SK-N-SH (cell line): ENCODE measurements at regions not wholly inside any gene's neighbourhood (a gene's known extent, or its start where the extent isn't known, plus 50 kb on each side); places are given as distances from the start of the nearest gene placed in this dataset.

Experiments used
- CTCF ChIA-PET: fragments of 300-600, 350-600 bp; formaldehyde crosslinking; extraction: SDS; loops from one replicate; lab custom pipeline; 2021; lab: Yijun Ruan, JAX
- POLR2A ChIA-PET: fragments of 350-600 bp; sonication (Branson Sonifier 250); formaldehyde crosslinking; extraction: SDS; loops from one replicate; lab custom pipeline; 2020; ENCODE audit warnings: antibody characterized with exemption, inconsistent platforms; lab: Yijun Ruan, JAX
- DNase-seq: peaks from one replicate; pipeline ENCODE4 v3.0.0; 2012
- H2AFZ ChIP-seq: fragments of 200-600 bp; sonication (generic); 2 replicates; pipeline ENCODE4 v1.8.1; 2016; ENCODE audit warnings: antibody characterized with exemption, mild to moderate bottlenecking, low read depth
- H3F3A ChIP-seq: fragments of 200-600 bp; sonication (generic); replicated peaks from 2 replicates; pipeline ENCODE3; 2016; ENCODE audit warnings: antibody characterized with exemption, mild to moderate bottlenecking; ENCODE audit not compliant: insufficient read depth
- H3K27ac ChIP-seq, 2 experiments: fragments of 200-500 bp in 1 of 2; fragments of 200-600 bp in 1 of 2; sonication (Bioruptor generic) in 1 of 2; sonication (generic), shearing (Covaris generic) in 1 of 2; 2 replicates each; pipeline versions ENCODE4 v1.5.1 to v1.6.1; 2014 to 2016; ENCODE audit warnings: low read depth in 2 of 2, inconsistent platforms in 1 of 2, low read length in 1 of 2, mild to moderate bottlenecking in 1 of 2, mixed read lengths in 1 of 2
- H3K27me3 ChIP-seq: fragments of 200-600 bp; sonication (generic), shearing (Covaris generic); 2 replicates; pipeline ENCODE4 v1.6.1; 2016; ENCODE audit warnings: mixed run types; ENCODE audit not compliant: insufficient read depth
- H3K36me3 ChIP-seq, 2 experiments: fragments of 200-500 bp in 1 of 2; fragments of 200-600 bp in 1 of 2; sonication (Bioruptor generic) in 1 of 2; sonication (generic) in 1 of 2; replicated peaks in 1 of 2; 2 replicates each; pipeline versions ENCODE3 to v1.5.1; 2014 to 2016; ENCODE audit warnings: low read length in 1 of 2, mild to moderate bottlenecking in 1 of 2; ENCODE audit not compliant: insufficient read depth in 2 of 2, control insufficient read depth in 1 of 2
- H3K4me1 ChIP-seq, 2 experiments: fragments of 200-500 bp in 1 of 2; fragments of 200-600 bp in 1 of 2; sonication (Bioruptor generic) in 1 of 2; sonication (generic), shearing (Covaris generic) in 1 of 2; 2 replicates each; pipeline versions ENCODE4 v1.5.1 to v1.6.1; 2014 to 2016; ENCODE audit warnings: low read depth in 1 of 2, low read length in 1 of 2, mixed run types in 1 of 2; ENCODE audit not compliant: insufficient read depth in 2 of 2, control insufficient read depth in 1 of 2
- H3K4me2 ChIP-seq: fragments of 200-600 bp; sonication (generic), shearing (Covaris generic); 2 replicates; pipeline ENCODE4 v1.6.1; 2017; ENCODE audit warnings: mixed run types
- H3K4me3 ChIP-seq, 2 experiments: fragments of 200-500 bp in 1 of 2; fragments of 200-600 bp in 1 of 2; sonication (Bioruptor generic) in 1 of 2; sonication (generic), shearing (Covaris generic) in 1 of 2; 2 replicates each; pipeline versions ENCODE4 v1.5.1 to v1.8.1; 2014 to 2016; ENCODE audit warnings: low read depth in 2 of 2, inconsistent platforms in 1 of 2, low read length in 1 of 2, mild to moderate bottlenecking in 1 of 2, mixed read lengths in 1 of 2, moderate library complexity in 1 of 2
- H3K79me2 ChIP-seq: fragments of 200-600 bp; sonication (generic); 2 replicates; pipeline ENCODE4 v1.8.1; 2017; ENCODE audit warnings: mild to moderate bottlenecking; ENCODE audit not compliant: insufficient read depth
- H3K9ac ChIP-seq: fragments of 200-600 bp; sonication (generic); 2 replicates; pipeline ENCODE4 v1.6.1; 2017; ENCODE audit warnings: mixed run types
- H3K9me2 ChIP-seq: fragments of 200-600 bp; sonication (generic); 2 replicates; pipeline ENCODE4 v1.6.1; 2017; ENCODE audit warnings: mixed run types
- H3K9me3 ChIP-seq: fragments of 200-600 bp; sonication (generic); 2 replicates; pipeline ENCODE4 v1.6.1; 2017; ENCODE audit warnings: mixed run types, mild to moderate bottlenecking, moderate library complexity
- H4K20me1 ChIP-seq: fragments of 200-600 bp; sonication (generic); 2 replicates; pipeline ENCODE4 v1.6.1; 2017; ENCODE audit warnings: mild to moderate bottlenecking, mixed run types; ENCODE audit not compliant: insufficient read depth
- CHD2 ChIP-seq: fragments of 150-350 bp; IDR thresholded peaks from 2 replicates; pipeline ENCODE4 v1.6.1; 2018; ENCODE audit warnings: low read length; ENCODE audit not compliant: partially characterized antibody
- ELF1 ChIP-seq: IDR thresholded peaks from 2 replicates; pipeline ENCODE4 v1.4.0; 2012
- FOSL2 ChIP-seq: IDR thresholded peaks from 2 replicates; pipeline ENCODE4 v1.4.0; 2012; ENCODE audit warnings: low read depth, mild to moderate bottlenecking, moderate library complexity, borderline replicate concordance
- FOXM1 ChIP-seq: IDR thresholded peaks from 2 replicates; pipeline ENCODE4 v1.4.0; 2012; ENCODE audit warnings: low read depth, mild to moderate bottlenecking
- GABPA ChIP-seq: IDR thresholded peaks from 2 replicates; pipeline ENCODE4 v1.4.0; 2012; ENCODE audit warnings: low read depth, mild to moderate bottlenecking
- GATA2 ChIP-seq: sonication (generic); formaldehyde crosslinking; IDR thresholded peaks from 2 replicates; pipeline ENCODE4 v1.5.0; 2020; ENCODE audit warnings: mild to moderate bottlenecking, missing genetic modification reagents
- JUND ChIP-seq: IDR thresholded peaks from 2 replicates; pipeline ENCODE4 v1.4.0; 2012
- MXI1 ChIP-seq: IDR thresholded peaks from 2 replicates; pipeline ENCODE4 v1.6.1; 2012; ENCODE audit warnings: mild to moderate bottlenecking, low read depth, low read length, improper control_type of control experiment
- RAD21 ChIP-seq: IDR thresholded peaks from 2 replicates; pipeline ENCODE4 v1.6.1; 2012; ENCODE audit warnings: mild to moderate bottlenecking, low read length
- RCOR1 ChIP-seq: fragments of 150-350 bp; IDR thresholded peaks from 2 replicates; pipeline ENCODE4 v1.6.1; 2017; ENCODE audit warnings: antibody characterized with exemption, low read length
- RFX5 ChIP-seq: IDR thresholded peaks from 2 replicates; pipeline ENCODE4 v1.6.1; 2012; ENCODE audit warnings: mild to moderate bottlenecking, improper control_type of control experiment, low read length
- RXRA ChIP-seq: IDR thresholded peaks from 2 replicates; pipeline ENCODE4 v1.4.0; 2012; ENCODE audit warnings: low read depth, mild to moderate bottlenecking, borderline replicate concordance
- TCF12 ChIP-seq: IDR thresholded peaks from 2 replicates; pipeline ENCODE4 v1.4.0; 2012
- YY1 ChIP-seq: IDR thresholded peaks from 2 replicates; pipeline ENCODE4 v1.4.0; 2012; ENCODE audit warnings: low read depth, mild to moderate bottlenecking
- WGBS: methylation state at CpG from one replicate; pipeline ENCODE4 v1.1.6; 2017; ENCODE audit warnings: low lambda C conversion rate; 5-methylcytosine and 5-hydroxymethylcytosine counted together
- TF ChIP-seq, protein P1 (sequence below): fragments of 150-350 bp; IDR thresholded peaks from 2 replicates; pipeline ENCODE4 v1.6.1; 2016; ENCODE audit warnings: mild to moderate bottlenecking, low read depth, low read length
- TF ChIP-seq, protein P2 (sequence below): fragments of 200-600 bp; sonication (generic); IDR thresholded peaks from 2 replicates; pipeline ENCODE4 v1.6.1; 2017; ENCODE audit warnings: antibody characterized with exemption, mild to moderate bottlenecking, moderate library complexity
- TF ChIP-seq, protein P3 (sequence below): IDR thresholded peaks from 2 replicates; pipeline ENCODE4; 2012
- TF ChIP-seq, protein P4 (sequence below): IDR thresholded peaks from 2 replicates; pipeline ENCODE4 v1.4.0; 2012; ENCODE audit warnings: low read depth
- TF ChIP-seq, protein P5 (sequence below): fragments of 150-350 bp; IDR thresholded peaks from 2 replicates; pipeline ENCODE4 v1.6.1; 2017; ENCODE audit warnings: antibody characterized with exemption, low read length, low read depth, borderline replicate concordance

DNA sequence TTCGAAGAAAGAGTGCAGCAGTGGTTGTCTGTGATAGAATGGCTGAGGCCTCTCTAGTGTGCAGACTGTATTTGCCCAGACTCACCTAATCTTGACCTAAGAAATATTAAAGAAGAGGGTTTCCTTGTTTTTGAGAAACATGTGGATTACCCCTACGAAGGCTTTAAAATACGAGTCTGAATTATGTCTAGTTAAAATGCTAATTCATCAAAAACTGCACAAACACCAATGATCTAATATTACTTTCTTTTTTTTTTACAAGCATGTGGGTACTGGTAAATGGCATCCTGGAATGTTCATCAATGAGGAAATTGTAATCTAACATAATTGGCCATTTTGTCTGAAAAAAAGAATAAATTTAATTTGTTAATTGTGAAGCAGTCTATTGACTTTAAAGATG, 510.9 kb downstream of the EPM2A start:
- H3K4me2 ChIP-seq: no peak overlapping the region
- H3K9ac ChIP-seq: no peak overlapping the region
- H3K27ac ChIP-seq: no peak overlapping the region
- DNase-seq: no peak
- H3K27me3 ChIP-seq: no peaks in the 10 kb centered on the region
- H3K4me1 ChIP-seq: peaks cover 0 to 2% of the 10 kb centered on the region in 2 experiments; a peak in 1 of 4 replicates
- CTCF ChIA-PET: no interaction called here
- no peaks in the 10 kb centered on the region for H3K9me2 ChIP-seq
- WGBS: 21% methylated on average over 3 of the region's 3 CpGs
- H4K20me1 ChIP-seq: no peaks in the 10 kb centered on the region
- no peak overlapping the region for H3K4me3 ChIP-seq
- H2AFZ ChIP-seq: no peak overlapping the region
- POLR2A ChIA-PET: no interaction called here
- no peaks in the 10 kb centered on the region for H3F3A ChIP-seq
- TF ChIP-seq CHD2 (no peak), RFX5 (no peak), FOSL2 (no peak), RAD21 (no peak), ELF1 (no peak), RCOR1 (no peak), MXI1 (no peak), JUND (no peak), FOXM1 (no peak), TCF12 (no peak)
- TF ChIP-seq, protein P1, sequence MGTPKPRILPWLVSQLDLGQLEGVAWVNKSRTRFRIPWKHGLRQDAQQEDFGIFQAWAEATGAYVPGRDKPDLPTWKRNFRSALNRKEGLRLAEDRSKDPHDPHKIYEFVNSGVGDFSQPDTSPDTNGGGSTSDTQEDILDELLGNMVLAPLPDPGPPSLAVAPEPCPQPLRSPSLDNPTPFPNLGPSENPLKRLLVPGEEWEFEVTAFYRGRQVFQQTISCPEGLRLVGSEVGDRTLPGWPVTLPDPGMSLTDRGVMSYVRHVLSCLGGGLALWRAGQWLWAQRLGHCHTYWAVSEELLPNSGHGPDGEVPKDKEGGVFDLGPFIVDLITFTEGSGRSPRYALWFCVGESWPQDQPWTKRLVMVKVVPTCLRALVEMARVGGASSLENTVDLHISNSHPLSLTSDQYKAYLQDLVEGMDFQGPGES: no peak
- H3K9me3 ChIP-seq: no peaks in the 10 kb centered on the region
- H3K36me3 ChIP-seq: no peaks in the 10 kb centered on the region
- no peaks in the 10 kb centered on the region for H3K79me2 ChIP-seq

DNA sequence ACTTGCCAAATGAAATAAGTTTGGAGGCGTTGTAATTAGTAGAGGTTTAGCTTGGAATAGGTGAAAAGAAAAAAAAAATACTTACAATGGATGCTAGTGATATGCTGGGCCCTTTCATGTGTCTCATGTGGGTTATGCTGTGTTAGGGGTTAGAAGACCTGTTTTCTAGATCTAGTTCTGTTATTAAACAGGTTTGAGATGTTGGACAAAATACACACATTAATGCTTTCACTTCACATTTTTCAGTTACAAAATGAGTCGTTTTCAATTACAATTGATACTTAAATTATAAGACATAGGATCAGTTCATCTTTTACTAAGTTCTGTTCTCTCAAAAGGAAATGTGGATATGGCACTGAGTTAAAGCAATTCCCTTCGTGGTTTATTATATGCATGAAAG, 509.8 kb downstream of the EPM2A start:
- Histone ChIP-seq H3K36me3 (no peaks in the 10 kb centered on the region), H3K9me3 (no peaks in the 10 kb centered on the region), H3K9me2 (no peaks in the 10 kb centered on the region), H3K9ac (no peak overlapping the region), H3K27me3 (no peaks in the 10 kb centered on the region), H4K20me1 (no peaks in the 10 kb centered on the region), H3K4me3 (no peak overlapping the region), H3K79me2 (no peaks in the 10 kb centered on the region), H3K4me1 (no peaks in the 10 kb centered on the region), H2AFZ (no peak overlapping the region), H3K4me2 (no peak overlapping the region), H3F3A (no peaks in the 10 kb centered on the region), H3K27ac (no peak overlapping the region)
- ChIA-PET CTCF (interaction anchor here (2.9 kb wide), 1 partner anchor 408 kb away, joined by 11 read pairs; no protein-coding TSS in a partner anchor), POLR2A (no interaction called here)
- TF ChIP-seq ELF1 (no peak), RXRA (no peak)
- 16% methylated on average over 3 of the region's 3 CpGs for WGBS
- DNase-seq: no peak

DNA sequence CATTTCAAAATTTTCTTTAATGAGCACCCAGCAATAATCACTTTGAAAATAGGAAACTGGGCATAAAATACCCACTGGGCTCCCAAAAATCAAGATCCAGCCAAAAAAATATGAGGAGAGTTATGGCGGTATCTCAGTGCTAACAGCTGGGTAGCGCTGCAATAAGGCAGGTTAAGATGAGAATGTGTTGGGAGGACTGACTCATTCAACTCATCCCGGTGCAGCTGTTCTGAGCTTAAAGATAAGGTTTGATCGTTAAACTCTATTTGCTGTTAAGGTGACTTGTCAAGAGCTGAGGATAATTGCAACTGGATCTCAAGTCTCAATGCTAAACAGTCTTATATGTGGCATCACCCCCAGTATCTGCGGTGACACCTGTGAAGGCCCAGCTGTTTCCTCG, 507.7 kb downstream of the EPM2A start:
- Histone ChIP-seq H3F3A (no peaks in the 10 kb centered on the region), H3K9ac (no peak overlapping the region), H3K27me3 (no peaks in the 10 kb centered on the region), H3K27ac (no peak overlapping the region), H3K9me3 (no peaks in the 10 kb centered on the region), H3K4me1 (no peaks in the 10 kb centered on the region), H3K4me2 (no peak overlapping the region), H3K4me3 (no peak overlapping the region), H3K9me2 (no peaks in the 10 kb centered on the region), H4K20me1 (no peaks in the 10 kb centered on the region), H3K79me2 (no peaks in the 10 kb centered on the region), H2AFZ (no peak overlapping the region), H3K36me3 (no peaks in the 10 kb centered on the region)
- ChIA-PET CTCF (interaction anchor here (2.9 kb wide), 1 partner anchor 406 kb away, joined by 11 read pairs; no protein-coding TSS in a partner anchor), POLR2A (no interaction called here)
- no peak for DNase-seq
- 48% methylated on average over 5 of the region's 6 CpGs for WGBS
- TF ChIP-seq FOXM1: no peak
- TF ChIP-seq, protein P2, sequence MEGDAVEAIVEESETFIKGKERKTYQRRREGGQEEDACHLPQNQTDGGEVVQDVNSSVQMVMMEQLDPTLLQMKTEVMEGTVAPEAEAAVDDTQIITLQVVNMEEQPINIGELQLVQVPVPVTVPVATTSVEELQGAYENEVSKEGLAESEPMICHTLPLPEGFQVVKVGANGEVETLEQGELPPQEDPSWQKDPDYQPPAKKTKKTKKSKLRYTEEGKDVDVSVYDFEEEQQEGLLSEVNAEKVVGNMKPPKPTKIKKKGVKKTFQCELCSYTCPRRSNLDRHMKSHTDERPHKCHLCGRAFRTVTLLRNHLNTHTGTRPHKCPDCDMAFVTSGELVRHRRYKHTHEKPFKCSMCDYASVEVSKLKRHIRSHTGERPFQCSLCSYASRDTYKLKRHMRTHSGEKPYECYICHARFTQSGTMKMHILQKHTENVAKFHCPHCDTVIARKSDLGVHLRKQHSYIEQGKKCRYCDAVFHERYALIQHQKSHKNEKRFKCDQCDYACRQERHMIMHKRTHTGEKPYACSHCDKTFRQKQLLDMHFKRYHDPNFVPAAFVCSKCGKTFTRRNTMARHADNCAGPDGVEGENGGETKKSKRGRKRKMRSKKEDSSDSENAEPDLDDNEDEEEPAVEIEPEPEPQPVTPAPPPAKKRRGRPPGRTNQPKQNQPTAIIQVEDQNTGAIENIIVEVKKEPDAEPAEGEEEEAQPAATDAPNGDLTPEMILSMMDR: no peak
- no peak for TF ChIP-seq RXRA
- TF ChIP-seq FOSL2: no peak
- TF ChIP-seq, protein P3, sequence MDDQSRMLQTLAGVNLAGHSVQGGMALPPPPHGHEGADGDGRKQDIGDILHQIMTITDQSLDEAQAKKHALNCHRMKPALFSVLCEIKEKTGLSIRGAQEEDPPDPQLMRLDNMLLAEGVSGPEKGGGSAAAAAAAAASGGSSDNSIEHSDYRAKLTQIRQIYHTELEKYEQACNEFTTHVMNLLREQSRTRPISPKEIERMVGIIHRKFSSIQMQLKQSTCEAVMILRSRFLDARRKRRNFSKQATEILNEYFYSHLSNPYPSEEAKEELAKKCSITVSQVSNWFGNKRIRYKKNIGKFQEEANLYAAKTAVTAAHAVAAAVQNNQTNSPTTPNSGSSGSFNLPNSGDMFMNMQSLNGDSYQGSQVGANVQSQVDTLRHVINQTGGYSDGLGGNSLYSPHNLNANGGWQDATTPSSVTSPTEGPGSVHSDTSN: no peak
- no peak for TF ChIP-seq YY1
- TF ChIP-seq GABPA: no peak
- TF ChIP-seq, protein P4, sequence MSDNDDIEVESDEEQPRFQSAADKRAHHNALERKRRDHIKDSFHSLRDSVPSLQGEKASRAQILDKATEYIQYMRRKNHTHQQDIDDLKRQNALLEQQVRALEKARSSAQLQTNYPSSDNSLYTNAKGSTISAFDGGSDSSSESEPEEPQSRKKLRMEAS: no peak
- TF ChIP-seq RAD21: no peak
- TF ChIP-seq GATA2: no peak
- TF ChIP-seq, protein P5, sequence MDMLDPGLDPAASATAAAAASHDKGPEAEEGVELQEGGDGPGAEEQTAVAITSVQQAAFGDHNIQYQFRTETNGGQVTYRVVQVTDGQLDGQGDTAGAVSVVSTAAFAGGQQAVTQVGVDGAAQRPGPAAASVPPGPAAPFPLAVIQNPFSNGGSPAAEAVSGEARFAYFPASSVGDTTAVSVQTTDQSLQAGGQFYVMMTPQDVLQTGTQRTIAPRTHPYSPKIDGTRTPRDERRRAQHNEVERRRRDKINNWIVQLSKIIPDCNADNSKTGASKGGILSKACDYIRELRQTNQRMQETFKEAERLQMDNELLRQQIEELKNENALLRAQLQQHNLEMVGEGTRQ: no peak
